ENCODE measurements at regions not wholly inside any gene's neighbourhood (a gene's known extent, or its start where the extent isn't known, plus 50 kb on each side); places are given as distances from the start of the nearest gene placed in this dataset.

DNA sequence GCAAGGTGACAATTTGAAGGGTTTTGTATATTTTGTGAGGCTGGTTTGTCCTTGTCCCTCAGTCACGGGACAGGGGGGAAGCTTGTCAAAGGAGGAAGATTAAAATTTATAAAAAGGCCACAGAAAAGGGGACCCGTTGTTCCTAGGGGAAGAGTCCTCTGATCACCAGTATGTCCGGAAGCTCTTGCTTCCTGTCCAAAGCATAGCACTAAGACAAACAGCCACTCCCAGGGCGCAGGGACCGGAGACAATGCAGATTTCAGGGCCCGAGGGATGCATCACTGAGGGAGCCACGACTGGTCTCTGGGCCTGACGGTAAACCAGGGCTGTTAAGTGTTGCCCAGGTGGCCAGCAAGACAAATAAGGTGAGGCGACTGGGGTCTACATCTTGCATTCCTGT lies 95.2 kb downstream of the MAF start:
- H2BK5ac ChIP-seq (ENCODE audit: low read depth, low read length, poor library complexity, severe bottlenecking) = no peak overlapping the region
- DNase-seq = no peak
- WGBS, 2 experiments (ENCODE audit: extremely low coverage in 2 of 2, insufficient read length in 1 of 2) = 62% methylated on average over 2 of the region's 9 CpGs; no CpG with 5 or more reads in 1 of the 2 experiments
- no peaks in the 10 kb centered on the region for H3K9me1 ChIP-seq (ENCODE audit: insufficient read depth, low read length)
- no peak overlapping the region for H4K91ac ChIP-seq (ENCODE audit: insufficient read depth, low read depth, low read length)
- no peak overlapping the region for H3K27ac ChIP-seq (ENCODE audit: insufficient read depth, low read length)
- no peaks in the 10 kb centered on the region for H4K20me1 ChIP-seq (ENCODE audit: insufficient read depth, low read length)
- H2AK5ac ChIP-seq (ENCODE audit: low read depth, low read length) = no peak overlapping the region
- H3K18ac ChIP-seq (ENCODE audit: low read depth, low read length) = no peak overlapping the region
- no TSS peak for BruUV-seq (replicated peaks)
- no peak overlapping the region for H2AFZ ChIP-seq (replicated peaks; ENCODE audit: low read length, poor library complexity)
- no peak overlapping the region for H3K4me2 ChIP-seq (ENCODE audit: low read depth, low read length)
- POLR2A ChIA-PET (ENCODE audit: unreplicated experiment) = no interaction called here
- H3K23ac ChIP-seq (ENCODE audit: low read depth, low read length) = no peak overlapping the region
- H4K5ac ChIP-seq (ENCODE audit: low read depth, low read length) = no peak overlapping the region
- intact Hi-C loops (cut with micrococcal nuclease) (no loop called here), in situ Hi-C loops (cut with MboI; ENCODE audit: low sequenced_read_pairs) (no loop called here), dilution Hi-C loops (cut with HindIII; ENCODE audit: low sequenced_read_pairs, unreplicated experiment) (no loop called here)
- H3K56ac ChIP-seq (ENCODE audit: extremely low read depth, insufficient read depth, low read length) = no peak overlapping the region
- H3K9me3 ChIP-seq (ENCODE audit: control insufficient read depth, insufficient read depth, low read length) = peaks cover 21% of the 10 kb centered on the region
- no peak overlapping the region for H3K4me3 ChIP-seq (ENCODE audit: insufficient read depth, low read depth, low read length)
- H3K14ac ChIP-seq (replicated peaks; ENCODE audit: low read depth, low read length) = no peak overlapping the region
- no peaks in the 10 kb centered on the region for H3K4me1 ChIP-seq (ENCODE audit: control insufficient read depth, insufficient read depth, low read length)
- no peak overlapping the region for H2BK20ac ChIP-seq (ENCODE audit: low read depth, low read length)
- no peak overlapping the region for H2AK9ac ChIP-seq (replicated peaks; ENCODE audit: low read depth, low read length, poor library complexity)
- TF ChIP-seq RAD21 (IDR thresholded peaks at IDR 0.05; ENCODE audit: low read length) (no peak), FOS (IDR thresholded peaks at IDR 0.05; ENCODE audit: low read depth, low read length) (no peak), RFX5 (IDR thresholded peaks at IDR 0.05; ENCODE audit: low read depth, low read length) (no peak), POLR2A (IDR thresholded peaks at IDR 0.05; ENCODE audit: low read depth, low read length) (no peak), MAZ (IDR thresholded peaks at IDR 0.05; ENCODE audit: borderline replicate concordance, low read depth, low read length) (no peak), MAFK (IDR thresholded peaks at IDR 0.05; ENCODE audit: low read depth, low read length) (no peak), SMC3 (IDR thresholded peaks at IDR 0.05; ENCODE audit: low read depth, low read length) (no peak), NFE2L2 (IDR thresholded peaks at IDR 0.05; ENCODE audit: low read depth, low read length) (no peak), CHD1 (IDR thresholded peaks at IDR 0.05; ENCODE audit: low read depth, low read length) (no peak), RCOR1 (IDR thresholded peaks at IDR 0.05; ENCODE audit: insufficient replicate concordance, low read length) (no peak), BHLHE40 (IDR thresholded peaks at IDR 0.05; ENCODE audit: low read depth, low read length) (no peak), CEBPB (IDR thresholded peaks at IDR 0.05; ENCODE audit: low read depth, low read length) (no peak), MXI1 (IDR thresholded peaks at IDR 0.05; ENCODE audit: borderline replicate concordance, low read depth, low read length) (no peak)
- TF ChIP-seq, protein P1, sequence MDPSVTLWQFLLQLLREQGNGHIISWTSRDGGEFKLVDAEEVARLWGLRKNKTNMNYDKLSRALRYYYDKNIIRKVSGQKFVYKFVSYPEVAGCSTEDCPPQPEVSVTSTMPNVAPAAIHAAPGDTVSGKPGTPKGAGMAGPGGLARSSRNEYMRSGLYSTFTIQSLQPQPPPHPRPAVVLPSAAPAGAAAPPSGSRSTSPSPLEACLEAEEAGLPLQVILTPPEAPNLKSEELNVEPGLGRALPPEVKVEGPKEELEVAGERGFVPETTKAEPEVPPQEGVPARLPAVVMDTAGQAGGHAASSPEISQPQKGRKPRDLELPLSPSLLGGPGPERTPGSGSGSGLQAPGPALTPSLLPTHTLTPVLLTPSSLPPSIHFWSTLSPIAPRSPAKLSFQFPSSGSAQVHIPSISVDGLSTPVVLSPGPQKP (IDR thresholded peaks at IDR 0.05; ENCODE audit: borderline replicate concordance, low read depth, low read length) = no peak
- TF ChIP-seq, protein P2, sequence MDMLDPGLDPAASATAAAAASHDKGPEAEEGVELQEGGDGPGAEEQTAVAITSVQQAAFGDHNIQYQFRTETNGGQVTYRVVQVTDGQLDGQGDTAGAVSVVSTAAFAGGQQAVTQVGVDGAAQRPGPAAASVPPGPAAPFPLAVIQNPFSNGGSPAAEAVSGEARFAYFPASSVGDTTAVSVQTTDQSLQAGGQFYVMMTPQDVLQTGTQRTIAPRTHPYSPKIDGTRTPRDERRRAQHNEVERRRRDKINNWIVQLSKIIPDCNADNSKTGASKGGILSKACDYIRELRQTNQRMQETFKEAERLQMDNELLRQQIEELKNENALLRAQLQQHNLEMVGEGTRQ (IDR thresholded peaks at IDR 0.05; ENCODE audit: low read depth, low read length) = no peak
- no peak overlapping the region for H3K4ac ChIP-seq (ENCODE audit: low read depth, low read length)
- H4K8ac ChIP-seq (ENCODE audit: low read depth in 2 of 2, low read length in 2 of 2) = no peak overlapping the region
- H3K9ac ChIP-seq (ENCODE audit: low read depth, low read length) = no peak overlapping the region
- H2BK120ac ChIP-seq (ENCODE audit: low read depth, low read length) = no peak overlapping the region
- H2BK15ac ChIP-seq (ENCODE audit: low read depth, low read length) = no peak overlapping the region
- CTCF ChIA-PET = no interaction called here
- H3K27me3 ChIP-seq (ENCODE audit: control insufficient read depth, insufficient read depth, low read length) = no peaks in the 10 kb centered on the region
- no peaks in the 10 kb centered on the region for H3K36me3 ChIP-seq (ENCODE audit: control insufficient read depth, insufficient read depth, low read length)
- no peak for ATAC-seq (ENCODE audit: low read depth)
- no peaks in the 10 kb centered on the region for H3K79me1 ChIP-seq (ENCODE audit: low read depth in 1 of 2, low read length in 2 of 2)
